ENCODE measurements at regions not wholly inside any gene's neighbourhood (a gene's known extent, or its start where the extent isn't known, plus 50 kb on each side); places are given as distances from the start of the nearest gene placed in this dataset.

DNA sequence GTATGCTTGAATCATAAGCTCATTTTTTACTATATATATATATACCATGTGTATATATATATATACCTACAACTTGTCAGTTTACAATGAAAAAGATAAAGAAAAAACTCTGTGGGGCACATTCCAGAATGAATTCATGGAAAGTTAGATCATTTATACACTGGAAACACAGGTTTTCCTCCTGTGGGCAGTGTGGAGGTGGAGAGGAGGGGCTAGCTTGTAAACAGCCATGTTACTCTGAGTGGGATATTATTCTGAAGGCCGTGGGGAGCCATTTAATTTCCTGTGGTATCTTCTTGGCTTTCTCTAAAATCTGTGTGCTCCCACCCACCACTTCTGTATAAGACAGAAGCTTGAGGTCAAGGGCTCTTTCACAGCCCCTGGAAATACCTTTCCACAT is 273.4 kb upstream of the MTNR1B start:
- no peaks in the 10 kb centered on the region for H3K4me1 Mint-ChIP-seq (ENCODE audit: low read depth)
- H3K9me3 Mint-ChIP-seq = no peaks in the 10 kb centered on the region
- no peak overlapping the region for H3K4me3 Mint-ChIP-seq
- no peaks in the 10 kb centered on the region for H3K4me1 ChIP-seq (ENCODE audit: insufficient read depth, low read length)
- H3K27ac ChIP-seq (ENCODE audit: low read depth in 1 of 2, low read length in 2 of 2) = no peak overlapping the region
- no peak overlapping the region for H3K27ac Mint-ChIP-seq
- TF ChIP-seq, protein P1, sequence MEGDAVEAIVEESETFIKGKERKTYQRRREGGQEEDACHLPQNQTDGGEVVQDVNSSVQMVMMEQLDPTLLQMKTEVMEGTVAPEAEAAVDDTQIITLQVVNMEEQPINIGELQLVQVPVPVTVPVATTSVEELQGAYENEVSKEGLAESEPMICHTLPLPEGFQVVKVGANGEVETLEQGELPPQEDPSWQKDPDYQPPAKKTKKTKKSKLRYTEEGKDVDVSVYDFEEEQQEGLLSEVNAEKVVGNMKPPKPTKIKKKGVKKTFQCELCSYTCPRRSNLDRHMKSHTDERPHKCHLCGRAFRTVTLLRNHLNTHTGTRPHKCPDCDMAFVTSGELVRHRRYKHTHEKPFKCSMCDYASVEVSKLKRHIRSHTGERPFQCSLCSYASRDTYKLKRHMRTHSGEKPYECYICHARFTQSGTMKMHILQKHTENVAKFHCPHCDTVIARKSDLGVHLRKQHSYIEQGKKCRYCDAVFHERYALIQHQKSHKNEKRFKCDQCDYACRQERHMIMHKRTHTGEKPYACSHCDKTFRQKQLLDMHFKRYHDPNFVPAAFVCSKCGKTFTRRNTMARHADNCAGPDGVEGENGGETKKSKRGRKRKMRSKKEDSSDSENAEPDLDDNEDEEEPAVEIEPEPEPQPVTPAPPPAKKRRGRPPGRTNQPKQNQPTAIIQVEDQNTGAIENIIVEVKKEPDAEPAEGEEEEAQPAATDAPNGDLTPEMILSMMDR (IDR thresholded peaks at IDR 0.05) = no peak
- no peak overlapping the region for H3K4me3 ChIP-seq (ENCODE audit: low read length)
- no peaks in the 10 kb centered on the region for H3K27me3 ChIP-seq (ENCODE audit: control insufficient read depth in 1 of 2, insufficient read depth in 2 of 2, low read length in 2 of 2)
- no peaks in the 10 kb centered on the region for H3K36me3 ChIP-seq (ENCODE audit: insufficient read depth, low read length)
- DNase-seq = no peak
- no peaks in the 10 kb centered on the region for H3K9me3 ChIP-seq (ENCODE audit: control insufficient read depth in 1 of 2, insufficient read depth in 1 of 2, low read length in 2 of 2)
- no peaks in the 10 kb centered on the region for H3K36me3 Mint-ChIP-seq (ENCODE audit: low read depth)
- ChIA-PET POLR2A (no interaction called here), CTCF (no interaction called here)
- intact Hi-C loops (cut with DNase I, micrococcal nuclease) = no loop called here
- ATAC-seq (ENCODE audit: poor library complexity) = no peak
- no peaks in the 10 kb centered on the region for H3K27me3 Mint-ChIP-seq

DNA sequence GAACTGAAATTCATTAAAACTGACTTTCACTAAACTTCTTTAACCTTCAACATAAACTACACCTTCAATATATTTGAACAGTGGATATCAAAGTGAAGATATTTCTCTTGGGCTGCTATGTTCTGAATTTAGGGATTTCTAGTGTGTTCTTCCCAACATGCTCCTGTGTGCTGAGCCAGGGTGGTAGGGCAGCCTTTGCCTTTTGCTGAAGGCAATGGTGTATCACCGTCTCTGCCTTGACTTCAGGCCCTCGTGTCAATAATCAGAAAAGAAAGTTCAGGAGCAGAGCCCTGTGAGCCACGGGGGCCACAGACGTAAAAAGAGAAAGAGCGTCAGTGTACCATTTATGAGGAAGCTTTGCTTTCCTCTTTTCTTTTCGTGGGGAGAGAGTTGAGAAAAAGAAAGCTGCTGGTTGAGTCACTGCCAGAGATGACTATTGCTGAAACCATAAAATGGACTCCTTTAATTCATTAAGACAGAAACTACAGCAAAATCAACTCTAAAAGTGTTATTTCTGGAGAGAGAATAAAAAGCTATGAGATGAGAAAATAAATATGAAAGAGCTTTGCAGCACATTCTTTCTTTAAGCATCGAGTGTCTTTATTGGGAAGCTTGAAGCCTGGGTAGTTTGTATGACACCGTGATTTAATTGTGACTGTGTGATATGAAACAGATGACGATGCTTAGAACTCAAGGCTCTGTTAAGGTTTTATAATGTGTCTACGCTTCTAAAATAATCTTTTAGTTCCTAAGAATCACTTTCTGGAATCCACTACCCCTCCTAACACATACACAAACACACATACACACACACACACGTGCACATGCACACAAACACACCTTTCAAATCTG is 271.8 kb upstream of the MTNR1B start:
- Mint-ChIP-seq H3K4me3 (no peak overlapping the region), H3K9me3 (no peaks in the 10 kb centered on the region), H3K27me3 (no peaks in the 10 kb centered on the region), H3K36me3 (ENCODE audit: low read depth) (no peaks in the 10 kb centered on the region), H3K27ac (no peak overlapping the region), H3K4me1 (ENCODE audit: low read depth) (no peaks in the 10 kb centered on the region)
- ChIA-PET CTCF (no interaction called here), POLR2A (no interaction called here)
- H3K9me3 ChIP-seq (ENCODE audit: control insufficient read depth in 1 of 2, insufficient read depth in 1 of 2, low read length in 2 of 2) = no peaks in the 10 kb centered on the region
- ATAC-seq (ENCODE audit: poor library complexity) = no peak
- H3K27ac ChIP-seq (ENCODE audit: low read depth in 1 of 2, low read length in 2 of 2) = no peak overlapping the region
- no peak overlapping the region for H3K4me3 ChIP-seq (ENCODE audit: low read length)
- no peaks in the 10 kb centered on the region for H3K36me3 ChIP-seq (ENCODE audit: insufficient read depth, low read length)
- H3K4me1 ChIP-seq (ENCODE audit: insufficient read depth, low read length) = no peaks in the 10 kb centered on the region
- TF ChIP-seq, protein P1 (IDR thresholded peaks at IDR 0.05) = no peak
- no peak for DNase-seq
- intact Hi-C loops (cut with DNase I, micrococcal nuclease) = no loop called here
- H3K27me3 ChIP-seq (ENCODE audit: control insufficient read depth in 1 of 2, insufficient read depth in 2 of 2, low read length in 2 of 2) = no peaks in the 10 kb centered on the region

DNA sequence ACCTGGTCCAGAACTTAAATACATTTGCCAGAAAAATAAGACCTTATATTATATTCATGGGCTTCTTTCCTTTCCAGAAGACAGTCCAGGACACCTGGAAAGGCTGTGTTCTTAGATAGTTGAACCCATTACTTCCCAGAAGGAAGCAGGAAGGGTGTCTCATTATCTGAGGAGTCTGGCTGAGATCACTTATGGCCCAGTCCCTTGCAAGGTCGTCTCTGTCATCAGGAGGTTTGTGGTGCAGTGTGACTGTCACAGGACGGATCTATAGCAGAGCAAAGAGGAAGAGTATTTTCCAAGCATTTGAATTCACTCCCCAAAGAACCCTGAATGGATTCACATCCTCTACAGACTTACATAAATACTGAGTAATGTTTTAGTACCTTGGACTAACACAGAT is 270.7 kb upstream of the MTNR1B start:
- ATAC-seq (ENCODE audit: poor library complexity) (no peak), DNase-seq (no peak)
- TF ChIP-seq, protein P1 (IDR thresholded peaks at IDR 0.05) = no peak
- Mint-ChIP-seq H3K4me1 (ENCODE audit: low read depth) (no peaks in the 10 kb centered on the region), H3K36me3 (ENCODE audit: low read depth) (no peaks in the 10 kb centered on the region), H3K4me3 (no peak overlapping the region), H3K27me3 (no peaks in the 10 kb centered on the region), H3K27ac (no peak overlapping the region), H3K9me3 (no peaks in the 10 kb centered on the region)
- Histone ChIP-seq H3K4me3 (ENCODE audit: low read length) (no peak overlapping the region), H3K4me1 (ENCODE audit: insufficient read depth, low read length) (no peaks in the 10 kb centered on the region), H3K36me3 (ENCODE audit: insufficient read depth, low read length) (no peaks in the 10 kb centered on the region), H3K27me3 (ENCODE audit: control insufficient read depth in 1 of 2, insufficient read depth in 2 of 2, low read length in 2 of 2) (no peaks in the 10 kb centered on the region), H3K27ac (ENCODE audit: low read depth in 1 of 2, low read length in 2 of 2) (no peak overlapping the region), H3K9me3 (ENCODE audit: control insufficient read depth in 1 of 2, insufficient read depth in 1 of 2, low read length in 2 of 2) (no peaks in the 10 kb centered on the region)
- CTCF ChIA-PET = no interaction called here
- POLR2A ChIA-PET = no interaction called here
- intact Hi-C loops (cut with DNase I, micrococcal nuclease) = no loop called here
